ENCODE measurements at regions not wholly inside any gene's neighbourhood (a gene's known extent, or its start where the extent isn't known, plus 50 kb on each side); places are given as distances from the start of the nearest gene placed in this dataset.

- WGBS, 2 donors: 73 to 84% methylated on average over 2 of the region's 2 CpGs
- Histone ChIP-seq H3K4me1 (ENCODE audit: control insufficient read depth in 5 of 5, insufficient read depth in 5 of 5, low read length in 5 of 5) (no peaks in the 10 kb centered on the region), H3K27ac (ENCODE audit: low read depth in 1 of 2, low read length in 1 of 2) (no peak overlapping the region), H3K27me3 (ENCODE audit: control insufficient read depth in 3 of 3, insufficient read depth in 3 of 3, low read length in 2 of 3) (no peaks in the 10 kb centered on the region), H3K4me3 (no peak overlapping the region), H3K9ac (ENCODE audit: insufficient read depth in 1 of 2, low read length in 2 of 2) (no peak overlapping the region), H3K36me3 (ENCODE audit: control insufficient read depth in 4 of 4, insufficient read depth in 4 of 4, low read length in 4 of 4) (no peaks in the 10 kb centered on the region), H3K9me3 (ENCODE audit: control insufficient read depth in 4 of 4, insufficient read depth in 3 of 4, low read length in 3 of 4) (no peaks in the 10 kb centered on the region)
- no peak for TF ChIP-seq CTCF (IDR thresholded peaks at IDR 0.05; ENCODE audit: control extremely low read depth, extremely low read depth)
- ATAC-seq (ENCODE audit: insufficient read depth, low FRiP score) (no peak), DNase-seq (no peak)
Measured at GRCh38 chr11:23509821-23510220, 649.5 kb upstream of the CCDC179 start.

- no peak overlapping the region for H3K27ac ChIP-seq (ENCODE audit: low read depth in 1 of 2, low read length in 1 of 2)
- no peak overlapping the region for H3K9ac ChIP-seq (ENCODE audit: insufficient read depth in 1 of 2, low read length in 2 of 2)
- no peak for DNase-seq
- H3K36me3 ChIP-seq (ENCODE audit: control insufficient read depth in 4 of 4, insufficient read depth in 4 of 4, low read length in 4 of 4): no peaks in the 10 kb centered on the region
- no peak overlapping the region for H3K4me3 ChIP-seq
- TF ChIP-seq CTCF (IDR thresholded peaks at IDR 0.05; ENCODE audit: control extremely low read depth, extremely low read depth): no peak
- H3K27me3 ChIP-seq (ENCODE audit: control insufficient read depth in 3 of 3, insufficient read depth in 3 of 3, low read length in 2 of 3): no peaks in the 10 kb centered on the region
- H3K9me3 ChIP-seq (ENCODE audit: control insufficient read depth in 4 of 4, insufficient read depth in 3 of 4, low read length in 3 of 4): peaks cover 0 to 5% (median 0%) of the 10 kb centered on the region in 4 donors
- H3K4me1 ChIP-seq (ENCODE audit: control insufficient read depth in 5 of 5, insufficient read depth in 5 of 5, low read length in 5 of 5): no peaks in the 10 kb centered on the region
- WGBS, 2 donors: 78 to 86% methylated on average over 2 of the region's 2 CpGs
- ATAC-seq (ENCODE audit: insufficient read depth, low FRiP score): no peak
Measured at GRCh38 chr11:23519194-23519593, 658.9 kb upstream of the CCDC179 start.

- no peak overlapping the region for H3K27ac ChIP-seq (ENCODE audit: low read depth in 1 of 2, low read length in 1 of 2)
- H3K27me3 ChIP-seq (ENCODE audit: control insufficient read depth in 3 of 3, insufficient read depth in 3 of 3, low read length in 2 of 3): no peaks in the 10 kb centered on the region
- no peaks in the 10 kb centered on the region for H3K36me3 ChIP-seq (ENCODE audit: control insufficient read depth in 4 of 4, insufficient read depth in 4 of 4, low read length in 4 of 4)
- DNase-seq (no peak), ATAC-seq (ENCODE audit: insufficient read depth, low FRiP score) (no peak)
- H3K4me1 ChIP-seq (ENCODE audit: control insufficient read depth in 5 of 5, insufficient read depth in 5 of 5, low read length in 5 of 5): no peaks in the 10 kb centered on the region
- H3K9ac ChIP-seq (ENCODE audit: insufficient read depth in 1 of 2, low read length in 2 of 2): no peak overlapping the region
- WGBS, 2 donors: 92% methylated on average over 11 of the region's 11 CpGs
- H3K9me3 ChIP-seq (ENCODE audit: control insufficient read depth in 4 of 4, insufficient read depth in 3 of 4, low read length in 3 of 4): peaks cover 0 to 5% (median 0%) of the 10 kb centered on the region in 4 donors
- no peak overlapping the region for H3K4me3 ChIP-seq
- TF ChIP-seq CTCF (IDR thresholded peaks at IDR 0.05; ENCODE audit: control extremely low read depth, extremely low read depth): no peak
Measured at GRCh38 chr11:23520226-23520960, 660.1 kb upstream of the CCDC179 start.

- 80 to 88% methylated on average over 4 of the region's 4 CpGs for WGBS, 2 donors
- no peaks in the 10 kb centered on the region for H3K36me3 ChIP-seq (ENCODE audit: control insufficient read depth in 4 of 4, insufficient read depth in 4 of 4, low read length in 4 of 4)
- ATAC-seq (ENCODE audit: insufficient read depth, low FRiP score): no peak
- peaks cover 0 to 3% (median 0%) of the 10 kb centered on the region in 4 donors for H3K9me3 ChIP-seq (ENCODE audit: control insufficient read depth in 4 of 4, insufficient read depth in 3 of 4, low read length in 3 of 4)
- no peaks in the 10 kb centered on the region for H3K4me1 ChIP-seq (ENCODE audit: control insufficient read depth in 5 of 5, insufficient read depth in 5 of 5, low read length in 5 of 5)
- DNase-seq: no peak
- no peak for TF ChIP-seq CTCF (IDR thresholded peaks at IDR 0.05; ENCODE audit: control extremely low read depth, extremely low read depth)
- H3K4me3 ChIP-seq: no peak overlapping the region
- no peak overlapping the region for H3K9ac ChIP-seq (ENCODE audit: insufficient read depth in 1 of 2, low read length in 2 of 2)
- no peak overlapping the region for H3K27ac ChIP-seq (ENCODE audit: low read depth in 1 of 2, low read length in 1 of 2)
- H3K27me3 ChIP-seq (ENCODE audit: control insufficient read depth in 3 of 3, insufficient read depth in 3 of 3, low read length in 2 of 3): no peaks in the 10 kb centered on the region
Measured at GRCh38 chr11:23536907-23537306, 676.6 kb upstream of the CCDC179 start.

Data from lung (tissue), 11 donors.